B cell (primary cell): ENCODE measurements at regions not wholly inside any gene's neighbourhood (a gene's known extent, or its start where the extent isn't known, plus 50 kb on each side); places are given as distances from the start of the nearest gene placed in this dataset.

Experiments
- ATAC-seq: fragments of 200-7000 bp; cut with Tn5 transposase; one replicate; pipeline ENCODE4 v1.10.0; 2021; ENCODE audit warnings: low read depth, mild to moderate bottlenecking, moderate number of reproducible peaks, moderate library complexity
- CTCF ChIA-PET: fragments of 350-600 bp; sonication (Branson Sonifier 250); formaldehyde crosslinking; loops from one replicate; lab custom pipeline; 2021; ENCODE audit warnings: antibody characterized with exemption, inconsistent platforms; lab: Charles Lee
- POLR2A ChIA-PET: fragments of 350-600 bp; sonication (Branson Sonifier 250); formaldehyde crosslinking; loops from one replicate; lab custom pipeline; 2021; ENCODE audit warnings: antibody characterized with exemption; lab: Charles Lee
- DNase-seq: peaks from one replicate; pipeline ENCODE4 v3.0.0; 2013
- H2AFZ ChIP-seq: 2 replicates; pipeline ENCODE4 v1.6.1; 2012; ENCODE audit warnings: mild to moderate bottlenecking, low read depth, low read length; ENCODE audit not compliant: insufficient read depth, poor library complexity, severe bottlenecking
- H3K27ac ChIP-seq, 2 donors: 1 replicate in 1 of 2; 2 replicates in 1 of 2; pipeline ENCODE4 v1.5.1; 2012 to 2013; ENCODE audit warnings: low read length in 2 of 2, mild to moderate bottlenecking in 2 of 2, moderate library complexity in 1 of 2
- H3K27me3 ChIP-seq, 4 experiments: fragments of 200-600 bp in 1 of 4; sonication (generic) in 1 of 4; replicated peaks in 1 of 4; 1 replicate in 2 of 4; 2 replicates in 2 of 4; pipeline versions ENCODE4 v1.6.1 to v1.7.0; 2013 to 2016; ENCODE audit warnings: low read length in 3 of 4, mild to moderate bottlenecking in 2 of 4, mixed read lengths in 1 of 4, moderate library complexity in 1 of 4; ENCODE audit not compliant: insufficient read depth in 4 of 4, control insufficient read depth in 3 of 4; ENCODE audit errors: control extremely low read depth in 1 of 4
- H3K36me3 ChIP-seq, 2 experiments: replicated peaks in 1 of 2; 1 replicate in 1 of 2; 2 replicates in 1 of 2; pipeline versions ENCODE4 v1.6.1 to v1.7.1; 2013; ENCODE audit warnings: low read length in 1 of 2; ENCODE audit not compliant: insufficient read depth in 2 of 2, control insufficient read depth in 1 of 2; ENCODE audit errors: control extremely low read depth in 1 of 2, extremely low read depth in 1 of 2
- H3K4me1 ChIP-seq, 2 donors: fragments of 200-600 bp in 1 of 2; sonication (generic) in 1 of 2; 1 replicate in 1 of 2; 2 replicates in 1 of 2; pipeline versions ENCODE4 v1.5.1 to v1.6.1; 2013 to 2017; ENCODE audit warnings: low read length in 2 of 2; ENCODE audit not compliant: control insufficient read depth in 2 of 2, insufficient read depth in 2 of 2
- H3K4me2 ChIP-seq: replicated peaks from 2 replicates; pipeline ENCODE3; 2012; ENCODE audit warnings: mild to moderate bottlenecking, low read depth, low read length; ENCODE audit not compliant: poor library complexity, severe bottlenecking
- H3K4me3 ChIP-seq, 5 experiments: fragments of 200-600 bp in 1 of 5; sonication (generic) in 1 of 5; 1 replicate in 3 of 5; 2 replicates in 2 of 5; pipeline versions ENCODE4 v1.5.1 to v1.7.0; 2011 to 2016; ENCODE audit warnings: low read length in 4 of 5, mild to moderate bottlenecking in 4 of 5, low read depth in 2 of 5, control low read depth in 1 of 5, moderate library complexity in 1 of 5; ENCODE audit not compliant: insufficient read depth in 1 of 5; ENCODE audit errors: control extremely low read depth in 1 of 5, extremely low read depth in 1 of 5
- H3K79me2 ChIP-seq: fragments of 200-600 bp; sonication (generic); one replicate; pipeline ENCODE4 v1.6.0; 2016; ENCODE audit warnings: low read length; ENCODE audit not compliant: control insufficient read depth, insufficient read depth
- H3K9ac ChIP-seq: fragments of 200-600 bp; sonication (generic); 2 replicates; pipeline ENCODE4 v1.6.1; 2017; ENCODE audit warnings: mild to moderate bottlenecking, low read length, moderate library complexity
- H3K9me3 ChIP-seq, 3 donors: one replicate each; pipeline versions ENCODE4 v1.6.1 to v1.7.1; 2013; ENCODE audit warnings: low read length in 2 of 3; ENCODE audit not compliant: control insufficient read depth in 2 of 3, insufficient read depth in 1 of 3; ENCODE audit errors: control extremely low read depth in 1 of 3
- H4K20me1 ChIP-seq: 2 replicates; pipeline ENCODE4 v1.6.0; 2012; ENCODE audit warnings: mild to moderate bottlenecking, low read length; ENCODE audit not compliant: insufficient read depth, control insufficient read depth, poor library complexity, severe bottlenecking
- H3K27ac Mint-ChIP-seq: one replicate; pipeline ENCODE4 v1.8.0; 2021; ENCODE audit warnings: mixed read lengths
- H3K27me3 Mint-ChIP-seq: one replicate; pipeline ENCODE4 v1.8.0; 2021; ENCODE audit warnings: mixed read lengths
- H3K4me1 Mint-ChIP-seq: one replicate; pipeline ENCODE4 v1.8.0; 2021; ENCODE audit warnings: mixed read lengths
- H3K4me3 Mint-ChIP-seq: one replicate; pipeline ENCODE4 v1.8.0; 2021; ENCODE audit warnings: mixed read lengths
- H3K9me3 Mint-ChIP-seq: one replicate; pipeline ENCODE4 v1.8.0; 2022; ENCODE audit warnings: mixed read lengths; ENCODE audit not compliant: insufficient read depth
- EZH2 ChIP-seq: IDR thresholded peaks from 2 replicates; pipeline ENCODE4 v1.6.1; 2012; ENCODE audit warnings: borderline replicate concordance, low read depth, mild to moderate bottlenecking, moderate library complexity, low read length; ENCODE audit not compliant: insufficient read depth, poor library complexity, severe bottlenecking
- WGBS: methylation state at CpG from one replicate; pipeline ENCODE4 v1.1.5; 2013; ENCODE audit warnings: missing lambda C conversion rate; ENCODE audit not compliant: insufficient coverage; 5-methylcytosine and 5-hydroxymethylcytosine counted together
- intact Hi-C: fragments of 100-400 bp; cut with micrococcal nuclease; formaldehyde crosslinking; loops from one replicate; pipeline ENCODE4 v1.10.0; 2022
- TF ChIP-seq, protein P1 (sequence below): fragments of 200-600 bp; IDR thresholded peaks from one replicate; pipeline ENCODE4 v1.8.0; 2022; ENCODE audit warnings: antibody characterized with exemption, mild to moderate bottlenecking

DNA sequence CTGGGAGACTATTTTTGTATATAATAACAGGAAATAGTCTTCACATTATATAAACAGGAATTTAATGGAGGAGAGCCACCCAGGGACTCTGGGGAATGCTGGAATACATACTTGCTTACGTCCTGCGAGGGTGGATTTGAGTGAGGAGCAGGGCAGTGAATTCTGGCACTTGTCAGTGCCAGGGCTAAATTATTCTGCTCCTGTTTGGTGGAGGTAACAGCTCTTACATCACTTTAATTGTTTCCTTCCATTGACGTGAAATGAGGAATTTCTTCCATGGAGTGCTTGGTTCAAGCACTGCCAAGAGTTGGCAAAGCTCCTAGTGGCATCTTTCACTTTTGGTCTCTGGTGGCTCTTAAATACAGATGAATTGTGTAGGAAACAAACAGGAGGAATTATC is 94.1 kb upstream of the GOLGA8J start:
- Histone ChIP-seq H3K27me3 (no peaks in the 10 kb centered on the region), H3K9ac (no peak overlapping the region), H3K79me2 (no peaks in the 10 kb centered on the region), H4K20me1 (no peaks in the 10 kb centered on the region), H3K4me1 (no peaks in the 10 kb centered on the region), H3K27ac (no peak overlapping the region), H3K4me3 (no peak overlapping the region), H3K9me3 (peaks cover 0 to 10% (median 0%) of the 10 kb centered on the region in 3 donors), H2AFZ (no peak overlapping the region), H3K4me2 (no peak overlapping the region), H3K36me3 (no peaks in the 10 kb centered on the region)
- Mint-ChIP-seq H3K4me3 (no peak overlapping the region), H3K27me3 (no peaks in the 10 kb centered on the region), H3K9me3 (no peaks in the 10 kb centered on the region), H3K4me1 (no peaks in the 10 kb centered on the region), H3K27ac (no peak overlapping the region)
- POLR2A ChIA-PET, result no interaction called here
- ATAC-seq (no peak), DNase-seq (no peak)
- CTCF ChIA-PET, result no interaction called here
- intact Hi-C loops, result no loop called here
- TF ChIP-seq, protein P1, sequence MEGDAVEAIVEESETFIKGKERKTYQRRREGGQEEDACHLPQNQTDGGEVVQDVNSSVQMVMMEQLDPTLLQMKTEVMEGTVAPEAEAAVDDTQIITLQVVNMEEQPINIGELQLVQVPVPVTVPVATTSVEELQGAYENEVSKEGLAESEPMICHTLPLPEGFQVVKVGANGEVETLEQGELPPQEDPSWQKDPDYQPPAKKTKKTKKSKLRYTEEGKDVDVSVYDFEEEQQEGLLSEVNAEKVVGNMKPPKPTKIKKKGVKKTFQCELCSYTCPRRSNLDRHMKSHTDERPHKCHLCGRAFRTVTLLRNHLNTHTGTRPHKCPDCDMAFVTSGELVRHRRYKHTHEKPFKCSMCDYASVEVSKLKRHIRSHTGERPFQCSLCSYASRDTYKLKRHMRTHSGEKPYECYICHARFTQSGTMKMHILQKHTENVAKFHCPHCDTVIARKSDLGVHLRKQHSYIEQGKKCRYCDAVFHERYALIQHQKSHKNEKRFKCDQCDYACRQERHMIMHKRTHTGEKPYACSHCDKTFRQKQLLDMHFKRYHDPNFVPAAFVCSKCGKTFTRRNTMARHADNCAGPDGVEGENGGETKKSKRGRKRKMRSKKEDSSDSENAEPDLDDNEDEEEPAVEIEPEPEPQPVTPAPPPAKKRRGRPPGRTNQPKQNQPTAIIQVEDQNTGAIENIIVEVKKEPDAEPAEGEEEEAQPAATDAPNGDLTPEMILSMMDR, result no peak
- TF ChIP-seq EZH2, result no peak
- 60% methylated on average over 1 of the region's 3 CpGs for WGBS

DNA sequence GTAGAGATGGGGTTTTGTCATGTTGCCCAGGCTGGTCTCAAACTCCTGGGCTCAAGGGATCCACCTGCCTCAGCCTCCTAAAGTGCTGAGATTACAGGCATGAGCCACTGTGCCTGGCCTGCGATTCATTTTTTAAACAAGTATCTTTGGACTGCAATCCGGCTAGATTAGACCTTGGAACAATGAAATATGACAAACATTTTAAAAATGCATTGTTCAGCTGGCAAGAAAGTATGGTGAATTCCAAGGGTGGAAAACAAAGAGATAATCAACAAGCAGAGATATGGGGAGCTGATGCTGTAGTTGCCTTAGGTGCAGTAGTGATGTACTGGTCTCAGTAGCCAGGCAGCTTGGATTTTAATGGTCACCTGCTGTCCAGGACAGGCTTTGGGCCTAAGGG is 95.8 kb upstream of the GOLGA8J start:
- Histone ChIP-seq H3K27ac (no peak overlapping the region), H3K27me3 (no peaks in the 10 kb centered on the region), H3K9ac (no peak overlapping the region), H3K36me3 (no peaks in the 10 kb centered on the region), H2AFZ (no peak overlapping the region), H3K4me3 (no peak overlapping the region), H3K79me2 (no peaks in the 10 kb centered on the region), H4K20me1 (no peaks in the 10 kb centered on the region), H3K4me2 (no peak overlapping the region), H3K4me1 (no peaks in the 10 kb centered on the region), H3K9me3 (peaks cover 0 to 10% (median 0%) of the 10 kb centered on the region in 3 donors)
- POLR2A ChIA-PET, result no interaction called here
- TF ChIP-seq, protein P1, result no peak
- TF ChIP-seq EZH2, result no peak
- no peak for ATAC-seq
- WGBS, result no CpG with 5 or more reads among the region's 2 CpGs
- no peak for DNase-seq
- H3K4me1 Mint-ChIP-seq, result no peaks in the 10 kb centered on the region
- CTCF ChIA-PET, result no interaction called here
- H3K27ac Mint-ChIP-seq, result no peak overlapping the region
- H3K27me3 Mint-ChIP-seq, result no peaks in the 10 kb centered on the region
- intact Hi-C loops, result no loop called here
- H3K4me3 Mint-ChIP-seq, result no peak overlapping the region
- no peaks in the 10 kb centered on the region for H3K9me3 Mint-ChIP-seq
